ENCODE measurements at regions not wholly inside any gene's neighbourhood (a gene's known extent, or its start where the extent isn't known, plus 50 kb on each side); places are given as distances from the start of the nearest gene placed in this dataset.

DNA sequence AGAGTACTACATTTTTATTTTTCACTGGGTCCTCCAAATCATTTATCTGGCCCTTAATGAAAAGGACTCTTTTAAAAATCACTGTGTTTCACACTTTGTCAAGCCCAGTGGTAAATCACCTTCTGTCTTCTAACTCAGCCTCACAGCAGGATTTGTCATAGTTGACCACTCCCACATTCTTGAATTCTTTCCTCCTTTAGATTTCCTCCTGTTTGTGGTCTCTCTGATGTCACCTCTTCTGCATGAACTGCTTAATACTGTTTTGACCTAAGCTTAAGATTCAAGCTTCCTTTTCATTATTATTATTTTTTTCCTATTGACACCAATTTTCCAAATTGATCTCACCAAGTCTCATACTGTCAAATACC is 899.8 kb upstream of the MIR17HG start:
- DNase-seq (ENCODE audit: insufficient read length, low spot score): no peak
- no peak for FAIRE-seq
- TF ChIP-seq, protein P1, sequence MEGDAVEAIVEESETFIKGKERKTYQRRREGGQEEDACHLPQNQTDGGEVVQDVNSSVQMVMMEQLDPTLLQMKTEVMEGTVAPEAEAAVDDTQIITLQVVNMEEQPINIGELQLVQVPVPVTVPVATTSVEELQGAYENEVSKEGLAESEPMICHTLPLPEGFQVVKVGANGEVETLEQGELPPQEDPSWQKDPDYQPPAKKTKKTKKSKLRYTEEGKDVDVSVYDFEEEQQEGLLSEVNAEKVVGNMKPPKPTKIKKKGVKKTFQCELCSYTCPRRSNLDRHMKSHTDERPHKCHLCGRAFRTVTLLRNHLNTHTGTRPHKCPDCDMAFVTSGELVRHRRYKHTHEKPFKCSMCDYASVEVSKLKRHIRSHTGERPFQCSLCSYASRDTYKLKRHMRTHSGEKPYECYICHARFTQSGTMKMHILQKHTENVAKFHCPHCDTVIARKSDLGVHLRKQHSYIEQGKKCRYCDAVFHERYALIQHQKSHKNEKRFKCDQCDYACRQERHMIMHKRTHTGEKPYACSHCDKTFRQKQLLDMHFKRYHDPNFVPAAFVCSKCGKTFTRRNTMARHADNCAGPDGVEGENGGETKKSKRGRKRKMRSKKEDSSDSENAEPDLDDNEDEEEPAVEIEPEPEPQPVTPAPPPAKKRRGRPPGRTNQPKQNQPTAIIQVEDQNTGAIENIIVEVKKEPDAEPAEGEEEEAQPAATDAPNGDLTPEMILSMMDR (IDR thresholded peaks at IDR 0.05; ENCODE audit: insufficient read depth, missing control alignments): no peak

DNA sequence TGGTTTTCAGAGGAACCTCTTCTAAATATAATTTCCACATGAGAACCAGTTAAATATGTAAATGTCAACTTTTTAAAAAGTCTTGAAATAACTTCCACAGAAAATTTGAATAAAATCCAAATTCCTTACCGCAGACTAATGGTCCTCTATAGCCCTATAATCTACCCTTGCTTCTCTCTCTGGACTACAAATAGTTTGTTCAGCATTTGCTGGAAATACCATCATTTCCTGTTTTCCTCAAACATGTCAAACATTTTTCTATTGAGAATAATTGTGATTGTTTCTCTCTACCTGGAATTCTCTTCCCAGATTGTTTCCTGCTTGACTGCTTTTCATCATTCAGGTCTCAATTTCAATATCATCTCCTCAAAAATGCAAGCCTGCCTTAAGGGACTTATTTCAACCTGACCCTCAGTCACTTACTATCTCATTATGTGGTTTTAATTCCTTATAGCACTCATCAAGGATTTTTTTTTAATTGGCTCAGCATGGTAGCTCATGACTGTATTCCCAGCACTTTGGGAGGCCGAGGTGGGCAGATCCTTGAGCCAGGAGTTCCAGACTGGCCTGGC is 898.9 kb upstream of the MIR17HG start:
- TF ChIP-seq, protein P1 (IDR thresholded peaks at IDR 0.05; ENCODE audit: insufficient read depth, missing control alignments): no peak
- DNase-seq (ENCODE audit: insufficient read length, low spot score) (no peak), FAIRE-seq (no peak)

DNA sequence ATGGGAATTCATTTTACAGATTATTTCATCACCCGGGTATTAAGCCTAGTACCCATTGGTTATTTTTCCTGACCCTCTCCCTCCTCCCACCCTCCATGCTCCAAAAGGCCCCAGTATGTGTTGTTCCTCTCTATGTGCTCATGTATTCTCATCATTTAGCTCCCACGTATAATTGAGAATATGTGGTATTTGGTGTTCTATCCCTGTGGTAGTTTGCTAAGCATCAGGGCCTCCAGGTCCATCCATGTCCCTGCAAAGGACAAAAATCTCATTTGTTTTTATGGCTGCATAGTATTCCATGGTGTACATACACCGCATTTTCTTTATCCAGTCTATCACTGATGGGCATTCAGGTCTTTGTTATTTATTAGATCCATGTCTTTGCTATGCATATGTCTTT is 894.1 kb upstream of the MIR17HG start:
- FAIRE-seq (no peak), DNase-seq (ENCODE audit: insufficient read length, low spot score) (no peak)
- TF ChIP-seq, protein P1 (IDR thresholded peaks at IDR 0.05; ENCODE audit: insufficient read depth, missing control alignments): no peak

DNA sequence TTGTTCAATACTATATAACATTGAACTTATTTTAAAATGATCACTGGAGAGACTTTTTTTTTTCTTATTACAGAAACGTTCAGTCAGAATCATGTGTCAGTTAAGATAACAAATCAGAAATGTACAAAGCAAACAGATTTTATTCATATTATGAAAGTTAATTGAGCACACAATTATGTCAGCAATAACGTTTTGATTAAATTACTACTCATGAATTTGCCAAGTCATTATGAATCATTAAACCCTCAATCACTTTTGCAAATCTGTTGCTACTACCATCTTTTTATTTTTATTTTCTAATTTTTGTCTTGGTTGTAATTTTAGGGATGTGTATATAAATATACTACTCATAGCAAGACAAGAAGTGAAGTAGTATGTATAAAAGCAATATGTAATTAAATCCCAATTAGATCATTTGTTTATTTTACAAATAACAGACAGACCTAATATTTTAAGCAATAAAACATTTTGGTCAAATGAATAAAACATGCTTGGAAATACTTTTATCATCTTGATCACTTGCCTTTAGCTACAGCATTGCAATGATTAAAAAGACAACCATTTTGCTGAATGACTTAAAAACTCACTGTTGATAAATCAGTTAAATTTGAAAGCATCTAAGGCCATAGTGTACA is 893.4 kb upstream of the MIR17HG start:
- no peak for FAIRE-seq
- TF ChIP-seq, protein P1 (IDR thresholded peaks at IDR 0.05; ENCODE audit: insufficient read depth, missing control alignments): no peak

DNA sequence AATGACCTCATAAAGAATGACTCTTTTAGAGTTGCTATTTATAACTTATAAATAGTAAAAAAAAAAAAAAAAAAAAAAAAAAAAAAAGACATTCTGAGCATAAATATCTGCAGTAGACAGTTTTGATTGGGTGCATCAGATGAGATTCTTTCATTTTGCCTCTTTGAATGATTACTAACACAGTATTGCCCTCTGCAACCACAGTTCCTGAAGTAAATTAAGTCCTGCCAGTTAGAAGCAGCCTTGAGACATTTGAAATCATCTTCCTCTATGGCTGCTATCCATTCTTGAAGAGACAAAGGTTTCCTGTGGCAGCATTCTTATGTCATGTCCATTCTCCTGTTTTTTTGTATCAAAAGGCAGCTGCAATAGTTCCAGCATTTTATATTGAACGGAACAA is 892.4 kb upstream of the MIR17HG start:
- TF ChIP-seq, protein P1 (IDR thresholded peaks at IDR 0.05; ENCODE audit: insufficient read depth, missing control alignments): no peak
- FAIRE-seq: no peak

More for the DNA sequence above, 893.4 kb upstream of the MIR17HG start:
- DNase-seq (ENCODE audit: insufficient read length, low spot score): no peak

DNA sequence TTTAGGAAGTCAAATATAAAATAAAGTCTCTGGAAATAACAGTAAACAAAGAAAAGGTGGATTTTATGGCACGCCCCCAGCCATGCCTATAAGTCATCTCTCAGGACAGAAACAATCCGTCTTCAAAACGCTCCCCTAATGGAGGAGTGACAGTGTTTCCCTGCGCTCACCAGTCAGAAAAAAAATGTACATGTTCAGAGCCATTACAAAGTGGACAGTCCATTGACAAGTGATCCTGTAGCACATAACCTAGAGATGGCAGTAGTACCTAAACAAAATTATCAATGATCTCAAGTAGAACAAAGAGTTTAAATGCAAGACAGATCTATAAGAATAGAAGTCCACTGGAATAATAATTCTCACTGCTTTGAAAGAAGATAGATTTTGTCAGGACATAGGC is 891.7 kb upstream of the MIR17HG start:
- FAIRE-seq: no peak

More for the DNA sequence above, 892.4 kb upstream of the MIR17HG start:
- DNase-seq (ENCODE audit: insufficient read length, low spot score): no peak

DNA sequence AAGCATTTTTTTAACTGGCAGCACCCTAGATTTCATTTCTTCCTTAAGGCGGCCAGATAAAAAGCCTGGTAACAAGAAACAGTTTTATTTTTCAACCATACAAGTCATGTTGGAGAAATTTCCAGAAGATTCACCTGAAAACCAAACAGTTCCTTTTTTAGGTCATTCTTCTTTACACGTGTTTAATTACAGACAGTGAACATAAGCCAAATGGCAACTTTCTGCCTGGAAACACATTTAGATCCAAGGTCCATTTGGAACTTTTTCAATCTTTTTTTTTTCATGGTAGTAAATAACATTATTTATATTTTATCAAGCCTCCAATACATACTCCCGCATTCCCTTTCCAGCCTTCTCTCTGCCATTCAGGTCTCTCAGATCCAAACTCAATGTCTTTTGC is 886.1 kb upstream of the MIR17HG start:
- TF ChIP-seq, protein P1 (IDR thresholded peaks at IDR 0.05; ENCODE audit: insufficient read depth, missing control alignments): no peak
- DNase-seq (ENCODE audit: insufficient read length, low spot score) (no peak), FAIRE-seq (no peak)

More for the DNA sequence above, 891.7 kb upstream of the MIR17HG start:
- TF ChIP-seq, protein P1 (IDR thresholded peaks at IDR 0.05; ENCODE audit: insufficient read depth, missing control alignments): no peak
- DNase-seq (ENCODE audit: insufficient read length, low spot score): no peak
